Stimulated activated naive CD8-positive, alpha-beta T cell treated with anti-CD3 and anti-CD28 coated beads, Interleukin-15, Interleukin-2, amounts not matched to agents 100 ng/mL and 50 ng/mL, for 24 hours (primary cell): ENCODE measurements at regions not wholly inside any gene's neighbourhood (a gene's known extent, or its start where the extent isn't known, plus 50 kb on each side); places are given as distances from the start of the nearest gene placed in this dataset.
"Not testable (repeated sequence)": the region's sequence is repeated elsewhere in the genome, so short reads cannot be mapped to it uniquely, and the experiment has no call there.

Experiments used
- H3K27ac Mint-ChIP-seq: one replicate; pipeline ENCODE4 v1.8.0; 2021; ENCODE audit warnings: mild to moderate bottlenecking, mixed read lengths
- H3K27me3 Mint-ChIP-seq: one replicate; pipeline ENCODE4 v1.8.0; 2021; ENCODE audit warnings: mixed read lengths
- H3K36me3 Mint-ChIP-seq: one replicate; pipeline ENCODE4 v1.8.0; 2021; ENCODE audit warnings: low read depth, mixed read lengths
- H3K4me1 Mint-ChIP-seq: one replicate; pipeline ENCODE4 v1.8.0; 2021; ENCODE audit warnings: low read depth, mixed read lengths
- H3K4me3 Mint-ChIP-seq: one replicate; pipeline ENCODE4 v1.8.0; 2021; ENCODE audit warnings: mild to moderate bottlenecking, mixed read lengths
- H3K9me3 Mint-ChIP-seq: one replicate; pipeline ENCODE4 v1.8.0; 2021; ENCODE audit warnings: mixed read lengths

GRCh38 chr13:90270226-90270625, 1077.3 kb upstream of the MIR17HG start:
- Mint-ChIP-seq H3K27ac (no peak overlapping the region), H3K4me3 (no peak overlapping the region), H3K4me1 (no peaks in the 10 kb centered on the region), H3K27me3 (no peaks in the 10 kb centered on the region), H3K9me3 (peaks cover 13% of the 10 kb centered on the region), H3K36me3 (no peaks in the 10 kb centered on the region)

- Mint-ChIP-seq H3K36me3 (no peaks in the 10 kb centered on the region), H3K27me3 (no peaks in the 10 kb centered on the region), H3K27ac (no peak overlapping the region), H3K4me3 (no peak overlapping the region), H3K9me3 (peaks cover 10% of the 10 kb centered on the region), H3K4me1 (no peaks in the 10 kb centered on the region)
Measured at GRCh38 chr13:90272356-90272755, 1075.1 kb upstream of the MIR17HG start.

DNA sequence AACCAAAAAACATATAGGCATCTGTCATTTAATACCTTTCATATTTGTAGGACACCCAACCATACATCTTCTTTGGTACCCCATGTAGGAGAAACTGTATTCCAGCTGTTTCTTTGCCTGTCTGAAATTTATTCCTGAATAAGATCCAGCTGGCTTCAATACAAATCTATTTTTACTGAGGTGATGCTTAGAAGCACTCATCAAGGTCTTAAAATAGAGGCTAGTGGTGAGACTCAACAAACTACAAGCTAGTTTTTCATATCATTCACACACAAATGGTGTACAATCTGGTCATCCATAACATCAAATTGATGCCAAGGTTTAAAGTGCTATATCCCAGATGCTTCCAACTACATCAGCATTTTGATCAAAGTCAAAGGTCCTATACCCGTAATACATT, 1071.3 kb upstream of the MIR17HG start:
- Mint-ChIP-seq H3K9me3 (peaks cover 10% of the 10 kb centered on the region), H3K4me3 (no peak overlapping the region), H3K27ac (no peak overlapping the region), H3K36me3 (no peaks in the 10 kb centered on the region), H3K27me3 (no peaks in the 10 kb centered on the region), H3K4me1 (no peaks in the 10 kb centered on the region)

DNA sequence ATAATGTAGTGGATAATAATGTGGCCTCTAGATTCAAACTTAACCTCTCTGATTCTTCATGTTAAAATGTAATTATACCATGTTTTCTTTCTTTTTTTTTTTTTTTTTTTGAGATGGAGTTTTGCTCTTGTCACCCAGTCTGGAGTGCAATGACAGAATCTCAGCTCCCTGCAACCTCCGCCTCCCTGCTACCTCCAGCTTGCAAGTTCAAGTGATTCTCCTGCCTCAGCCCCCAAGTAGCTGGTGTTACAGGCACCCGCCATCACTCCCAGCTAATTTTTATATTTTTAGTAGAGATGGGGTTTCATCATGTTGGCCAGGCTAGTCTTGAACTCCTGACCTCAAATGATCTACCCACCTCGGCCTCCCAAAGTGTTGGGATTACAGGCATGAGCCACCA, 1069.3 kb upstream of the MIR17HG start:
- not testable (repeated sequence) for H3K27me3 Mint-ChIP-seq, H3K27ac Mint-ChIP-seq, H3K4me3 Mint-ChIP-seq, H3K4me1 Mint-ChIP-seq, H3K36me3 Mint-ChIP-seq, H3K9me3 Mint-ChIP-seq

GRCh38 chr13:90281709-90282108, 1065.8 kb upstream of the MIR17HG start:
- Mint-ChIP-seq H3K36me3 (no peaks in the 10 kb centered on the region), H3K4me3 (no peak overlapping the region), H3K27me3 (no peaks in the 10 kb centered on the region), H3K9me3 (no peaks in the 10 kb centered on the region), H3K27ac (no peak overlapping the region), H3K4me1 (no peaks in the 10 kb centered on the region)

- Mint-ChIP-seq H3K4me1 (no peaks in the 10 kb centered on the region), H3K27ac (no peak overlapping the region), H3K36me3 (no peaks in the 10 kb centered on the region), H3K9me3 (peaks cover 9% of the 10 kb centered on the region), H3K27me3 (no peaks in the 10 kb centered on the region), H3K4me3 (no peak overlapping the region)
Measured at GRCh38 chr13:90287521-90287920, 1060.0 kb upstream of the MIR17HG start.

- no peaks in the 10 kb centered on the region for H3K27me3 Mint-ChIP-seq
- no peak overlapping the region for H3K27ac Mint-ChIP-seq
- no peaks in the 10 kb centered on the region for H3K36me3 Mint-ChIP-seq
- H3K4me3 Mint-ChIP-seq: no peak overlapping the region
- no peaks in the 10 kb centered on the region for H3K4me1 Mint-ChIP-seq
- peaks cover 13% of the 10 kb centered on the region for H3K9me3 Mint-ChIP-seq
Measured at GRCh38 chr13:90293793-90294361, 1053.6 kb upstream of the MIR17HG start.

DNA sequence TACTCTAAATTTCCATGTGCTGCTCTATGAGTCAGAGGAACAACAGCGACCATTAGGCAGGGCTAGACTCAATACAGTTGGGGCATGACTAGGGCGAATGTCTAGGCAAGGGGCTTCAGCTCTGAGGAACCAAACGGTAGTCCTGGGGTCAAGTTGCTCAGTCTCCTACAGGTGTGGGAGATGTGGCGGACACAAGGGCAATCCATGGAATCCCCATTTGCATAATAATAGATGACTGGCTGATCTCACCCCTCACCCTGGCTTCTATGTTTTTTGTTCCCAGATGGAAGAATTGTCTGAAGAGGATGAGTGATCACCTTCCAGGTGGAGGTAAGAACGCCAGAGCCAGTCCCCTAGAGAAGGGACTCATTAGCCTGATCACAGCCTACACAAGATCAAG, 1048.2 kb upstream of the MIR17HG start:
- no peaks in the 10 kb centered on the region for H3K4me1 Mint-ChIP-seq
- H3K4me3 Mint-ChIP-seq: no peak overlapping the region
- no peaks in the 10 kb centered on the region for H3K9me3 Mint-ChIP-seq
- no peak overlapping the region for H3K27ac Mint-ChIP-seq
- H3K27me3 Mint-ChIP-seq: no peaks in the 10 kb centered on the region
- H3K36me3 Mint-ChIP-seq: no peaks in the 10 kb centered on the region

GRCh38 chr13:90300015-90300414, 1047.5 kb upstream of the MIR17HG start:
- Mint-ChIP-seq H3K4me3 (no peak overlapping the region), H3K9me3 (no peaks in the 10 kb centered on the region), H3K27ac (no peak overlapping the region), H3K36me3 (no peaks in the 10 kb centered on the region), H3K4me1 (no peaks in the 10 kb centered on the region), H3K27me3 (no peaks in the 10 kb centered on the region)

DNA sequence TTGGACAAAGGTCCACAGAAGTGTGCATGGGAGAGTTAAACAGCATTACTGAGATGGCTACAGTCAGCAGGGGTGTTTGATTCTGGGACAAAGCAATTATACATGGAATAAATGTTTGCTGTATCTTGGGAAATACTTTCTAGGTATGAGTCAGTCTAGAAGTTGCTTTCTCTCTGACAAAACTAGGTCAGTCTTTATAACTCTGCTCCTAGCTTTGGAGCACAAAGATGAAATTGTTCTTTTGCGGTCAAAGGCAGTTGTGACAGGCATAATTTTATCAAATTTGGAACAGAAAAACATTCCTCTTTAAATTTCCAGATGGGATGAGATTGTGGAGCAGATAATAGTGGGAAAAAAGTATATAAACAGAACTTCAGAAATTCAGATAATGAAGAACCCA, 1045.4 kb upstream of the MIR17HG start:
- no peaks in the 10 kb centered on the region for H3K9me3 Mint-ChIP-seq
- no peaks in the 10 kb centered on the region for H3K27me3 Mint-ChIP-seq
- H3K27ac Mint-ChIP-seq: no peak overlapping the region
- H3K4me1 Mint-ChIP-seq: no peaks in the 10 kb centered on the region
- no peak overlapping the region for H3K4me3 Mint-ChIP-seq
- H3K36me3 Mint-ChIP-seq: no peaks in the 10 kb centered on the region

DNA sequence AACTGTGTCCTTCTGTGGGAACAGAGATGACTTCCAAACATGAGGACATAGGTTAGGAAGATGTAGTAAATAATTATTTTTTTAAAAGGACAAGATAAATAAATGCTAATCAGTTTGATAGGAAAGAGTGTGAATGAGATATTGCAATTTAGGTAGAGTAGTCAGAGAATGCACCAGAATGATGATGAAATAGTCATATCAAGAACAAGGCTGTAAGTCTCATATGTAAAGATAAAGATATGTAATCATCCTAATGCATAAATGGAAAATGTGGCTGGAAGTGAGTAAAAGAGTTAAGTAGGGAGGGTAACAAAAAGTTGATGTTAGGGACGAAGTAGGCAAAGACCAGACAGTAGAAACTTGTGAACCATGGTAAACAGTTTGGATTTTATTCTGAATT, 1041.7 kb upstream of the MIR17HG start:
- no peaks in the 10 kb centered on the region for H3K27me3 Mint-ChIP-seq
- H3K36me3 Mint-ChIP-seq: no peaks in the 10 kb centered on the region

GRCh38 chr13:90307136-90307535, 1040.4 kb upstream of the MIR17HG start:
- Mint-ChIP-seq H3K9me3 (peaks cover 9% of the 10 kb centered on the region), H3K27me3 (no peaks in the 10 kb centered on the region), H3K4me3 (no peak overlapping the region), H3K36me3 (no peaks in the 10 kb centered on the region), H3K27ac (no peak overlapping the region), H3K4me1 (no peaks in the 10 kb centered on the region)

More for the DNA sequence above, 1041.7 kb upstream of the MIR17HG start:
- no peaks in the 10 kb centered on the region for H3K4me1 Mint-ChIP-seq
- H3K27ac Mint-ChIP-seq: no peak overlapping the region
- peaks cover 5% of the 10 kb centered on the region for H3K9me3 Mint-ChIP-seq
- H3K4me3 Mint-ChIP-seq: no peak overlapping the region

GRCh38 chr13:90308249-90308648, 1039.2 kb upstream of the MIR17HG start:
- Mint-ChIP-seq H3K9me3 (peaks cover 13% of the 10 kb centered on the region), H3K4me3 (no peak overlapping the region), H3K4me1 (no peaks in the 10 kb centered on the region), H3K27me3 (no peaks in the 10 kb centered on the region), H3K36me3 (no peaks in the 10 kb centered on the region), H3K27ac (no peak overlapping the region)

DNA sequence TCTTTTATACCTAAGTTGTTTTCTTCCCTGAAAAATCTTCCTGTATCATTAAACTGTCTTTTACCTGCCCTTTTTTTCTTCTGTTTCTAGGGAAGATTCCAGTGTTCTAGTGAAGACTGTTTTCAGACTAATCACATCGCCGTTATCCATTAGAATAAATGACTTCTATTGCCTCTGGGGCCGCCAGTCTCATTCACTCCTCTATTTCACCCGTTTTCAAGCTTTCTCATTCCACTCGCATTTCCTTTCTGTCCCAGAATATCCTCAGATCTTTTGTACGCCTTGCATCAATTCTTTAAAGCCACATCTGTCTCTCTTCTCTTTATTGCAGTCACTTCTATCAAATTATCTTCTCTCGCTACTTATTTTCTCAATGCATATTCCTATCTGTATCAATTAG, 1035.6 kb upstream of the MIR17HG start:
- Mint-ChIP-seq H3K27me3 (no peaks in the 10 kb centered on the region), H3K36me3 (no peaks in the 10 kb centered on the region), H3K9me3 (peaks cover 18% of the 10 kb centered on the region), H3K4me3 (no peak overlapping the region), H3K27ac (no peak overlapping the region), H3K4me1 (no peaks in the 10 kb centered on the region)

DNA sequence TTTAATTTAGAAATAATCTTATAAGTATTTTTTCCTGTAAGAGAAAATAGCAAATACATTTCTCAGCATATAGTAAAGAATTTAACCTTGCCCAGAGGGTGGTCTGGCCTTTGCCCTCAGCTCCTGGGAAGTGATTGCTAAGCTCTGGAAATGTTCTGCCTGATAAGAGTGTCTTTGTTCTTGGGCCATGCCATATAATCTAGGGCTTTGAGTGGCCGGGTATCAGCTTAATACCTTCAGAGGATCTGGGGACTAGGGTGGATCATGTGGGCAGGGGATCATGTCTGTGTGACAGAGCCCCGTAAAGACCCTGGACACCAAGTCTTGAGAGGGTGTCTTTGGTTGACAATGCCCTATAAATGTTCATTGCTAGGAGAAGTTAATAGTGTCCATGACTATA, 1032.4 kb upstream of the MIR17HG start:
- Mint-ChIP-seq H3K27ac (no peak overlapping the region), H3K9me3 (peaks cover 19% of the 10 kb centered on the region), H3K27me3 (no peaks in the 10 kb centered on the region), H3K4me3 (no peak overlapping the region), H3K36me3 (no peaks in the 10 kb centered on the region), H3K4me1 (no peaks in the 10 kb centered on the region)

- H3K4me1 Mint-ChIP-seq: no peaks in the 10 kb centered on the region
- H3K36me3 Mint-ChIP-seq: no peaks in the 10 kb centered on the region
- peaks cover 6% of the 10 kb centered on the region for H3K9me3 Mint-ChIP-seq
- H3K27me3 Mint-ChIP-seq: no peaks in the 10 kb centered on the region
- H3K4me3 Mint-ChIP-seq: no peak overlapping the region
- H3K27ac Mint-ChIP-seq: no peak overlapping the region
Measured at GRCh38 chr13:90320664-90321063, 1026.8 kb upstream of the MIR17HG start.
